GM19328 (cell line): ENCODE measurements at regions not wholly inside any gene's neighbourhood (a gene's known extent, or its start where the extent isn't known, plus 50 kb on each side); places are given as distances from the start of the nearest gene placed in this dataset.

Experiments used
- ATAC-seq: cut with Tn5 transposase; IDR thresholded peaks from one replicate; pipeline ENCODE4 v1.9.1; 2021; ENCODE audit warnings: mild to moderate bottlenecking, moderate library complexity; ENCODE audit not compliant: unreplicated experiment

DNA sequence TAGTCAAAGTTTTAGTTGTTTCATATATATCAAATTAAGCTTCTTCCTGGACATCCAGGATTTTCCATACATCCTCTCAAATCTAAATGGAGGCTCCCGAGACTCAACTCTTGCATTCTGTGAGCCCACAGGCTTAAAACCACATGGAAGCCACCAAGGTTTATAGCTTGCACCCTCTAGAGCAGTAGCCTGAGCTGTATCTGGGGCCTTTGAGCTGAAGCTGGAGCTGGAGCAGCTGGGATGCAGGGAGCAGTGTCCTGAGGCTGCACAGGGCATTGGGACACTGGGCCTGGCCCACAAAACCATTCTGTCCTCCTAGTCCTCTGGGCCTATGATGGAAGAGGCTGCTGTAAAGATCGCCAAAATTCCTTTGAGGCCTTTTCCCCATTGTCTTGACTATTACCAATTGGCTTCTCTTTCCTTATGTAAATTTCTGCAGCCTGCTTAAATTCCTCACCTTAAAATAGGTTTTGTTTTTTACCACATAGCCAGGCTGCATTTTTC lies 151.0 kb downstream of the COX7C start:
- no peak for ATAC-seq

DNA sequence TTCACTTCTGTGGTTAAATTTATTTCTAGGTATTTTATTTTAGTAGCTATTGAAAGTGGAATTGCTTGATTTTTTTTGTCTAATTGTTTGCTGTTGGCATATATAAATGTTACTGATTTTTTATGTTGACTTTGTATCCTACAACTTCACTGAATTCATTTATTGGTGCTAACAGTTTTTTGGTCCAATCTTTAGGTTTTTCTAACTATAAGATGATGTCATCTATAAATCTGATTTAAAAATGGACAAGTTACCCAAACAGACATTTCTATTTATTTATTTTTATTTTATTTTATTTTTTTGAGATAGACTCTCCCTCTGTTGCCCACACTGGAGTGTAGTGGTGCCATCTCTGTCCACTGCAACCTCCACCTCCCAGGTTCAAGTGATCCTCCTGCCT lies 162.3 kb downstream of the COX7C start:
- no peak for ATAC-seq

DNA sequence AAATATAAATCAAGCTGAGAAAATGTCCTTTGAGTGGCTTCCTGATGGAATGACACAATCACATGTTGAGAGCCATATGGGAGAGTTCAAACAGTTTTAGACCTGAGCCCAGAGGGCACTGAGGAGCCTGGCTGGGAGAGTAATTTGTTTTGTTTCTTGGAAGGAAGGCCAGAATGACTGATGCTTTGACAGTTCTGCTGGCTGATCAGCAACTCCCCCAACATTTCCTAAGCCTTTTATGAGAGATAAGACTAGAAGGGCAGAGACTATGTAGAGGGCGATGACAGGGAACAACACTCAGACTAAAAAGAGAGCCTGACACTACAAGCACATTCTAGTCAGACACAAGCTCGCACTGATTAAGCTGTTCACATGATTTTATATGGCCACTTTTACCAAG lies 169.2 kb downstream of the COX7C start:
- ATAC-seq: no peak

DNA sequence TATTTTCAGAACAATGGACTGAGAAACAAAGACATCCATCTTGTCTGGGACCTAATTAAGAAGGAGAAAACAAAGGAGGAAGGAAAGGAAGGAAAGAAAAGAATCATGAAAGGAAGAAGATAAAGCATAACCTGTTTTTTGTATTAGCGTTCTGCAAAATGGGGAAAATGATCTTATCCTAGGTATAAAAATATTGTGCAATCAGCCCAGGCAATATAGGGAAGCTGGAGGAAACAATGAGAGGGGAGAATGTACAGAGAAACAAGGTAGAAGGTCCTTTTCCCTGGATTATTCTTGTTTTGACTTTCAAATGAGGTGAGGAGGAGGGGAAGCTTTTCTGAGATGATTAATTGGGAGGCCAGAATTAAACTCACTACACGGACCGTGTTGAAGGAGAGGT lies 177.9 kb downstream of the COX7C start:
- no peak for ATAC-seq

DNA sequence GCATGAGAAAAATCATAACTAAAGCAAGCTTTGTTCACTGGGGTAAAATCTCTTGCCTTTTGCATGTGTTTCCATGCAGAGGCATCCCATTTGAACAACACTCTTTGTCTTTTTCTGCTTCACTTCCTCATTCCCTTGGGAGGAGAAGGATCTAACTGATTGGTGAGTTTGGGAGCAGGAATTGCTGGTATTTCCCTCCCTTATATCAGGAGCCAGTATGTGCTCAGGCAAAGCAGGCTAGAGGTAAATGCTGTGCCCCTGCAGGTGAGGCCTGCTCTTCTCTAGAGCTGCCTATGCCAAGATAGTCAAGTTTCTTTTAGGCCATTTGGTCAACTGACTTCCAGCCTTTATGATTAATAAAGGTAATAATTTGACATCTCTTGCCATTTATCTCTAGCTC lies 179.9 kb downstream of the COX7C start:
- ATAC-seq: no peak

GRCh38 chr5:86806206-86806605 lies 188.5 kb downstream of the COX7C start:
- no peak for ATAC-seq

DNA sequence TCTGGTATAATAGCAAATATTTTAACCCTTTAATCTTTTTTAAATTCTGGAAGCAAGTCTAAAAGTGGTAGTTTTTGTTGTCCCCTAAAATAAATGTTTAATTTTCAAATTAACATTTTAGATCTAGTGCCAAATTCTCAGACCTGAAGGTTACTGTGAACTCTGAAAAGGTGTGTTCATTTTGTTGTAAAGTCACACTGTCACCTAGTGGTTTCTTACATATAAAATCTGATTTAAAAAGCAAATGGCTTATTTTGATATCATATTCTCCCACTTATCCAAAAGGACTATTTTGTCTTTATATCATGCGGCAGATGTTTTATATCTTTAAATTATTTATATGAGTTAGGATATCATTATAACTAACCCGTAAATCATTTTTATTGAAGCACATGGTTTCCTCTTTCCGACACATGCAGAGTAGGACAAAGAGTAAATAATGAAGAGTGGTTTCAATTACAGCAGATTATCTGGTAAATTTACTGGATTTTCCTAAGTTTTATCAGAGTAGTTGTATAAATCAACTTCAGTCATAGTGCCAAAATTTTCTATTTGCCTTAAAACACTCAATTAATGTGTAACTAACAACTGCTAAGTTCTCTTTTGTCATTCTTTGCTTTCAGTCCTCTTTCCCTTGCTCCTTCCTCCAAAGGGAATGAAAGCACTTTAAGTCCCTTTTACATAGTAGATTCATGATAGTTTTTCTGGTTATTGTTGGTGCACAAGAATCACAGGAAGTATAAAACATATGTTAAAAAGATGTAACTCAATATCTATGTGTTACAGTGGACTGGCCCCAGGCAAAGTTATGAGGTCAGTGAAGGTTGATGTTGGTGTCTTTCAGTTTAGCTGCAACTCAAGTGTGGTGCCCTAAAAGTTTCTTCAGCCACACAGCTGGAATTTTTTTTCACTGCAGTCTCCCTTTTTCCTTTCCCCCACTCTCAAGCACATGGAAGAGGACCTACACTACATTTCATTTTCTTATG lies 189.6 kb downstream of the COX7C start:
- ATAC-seq: no peak

DNA sequence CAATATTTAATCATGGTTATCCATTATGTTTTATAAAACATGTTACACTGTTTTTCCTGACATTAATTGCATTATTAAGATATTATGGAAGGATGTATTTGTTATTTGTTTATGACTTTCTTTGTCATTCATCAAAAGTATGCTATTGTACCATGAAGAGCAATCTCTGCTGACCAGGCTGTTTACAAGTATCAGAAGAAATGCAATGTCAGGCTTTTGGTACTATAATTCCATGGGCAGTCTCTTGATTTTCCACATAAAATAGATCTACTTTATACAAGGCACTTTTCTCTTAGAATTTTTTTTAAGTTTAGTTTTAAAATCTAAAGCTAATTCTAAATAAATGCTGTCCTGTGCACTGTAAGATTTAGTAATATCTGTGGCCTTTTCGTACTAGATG lies 196.6 kb downstream of the COX7C start:
- no peak for ATAC-seq

DNA sequence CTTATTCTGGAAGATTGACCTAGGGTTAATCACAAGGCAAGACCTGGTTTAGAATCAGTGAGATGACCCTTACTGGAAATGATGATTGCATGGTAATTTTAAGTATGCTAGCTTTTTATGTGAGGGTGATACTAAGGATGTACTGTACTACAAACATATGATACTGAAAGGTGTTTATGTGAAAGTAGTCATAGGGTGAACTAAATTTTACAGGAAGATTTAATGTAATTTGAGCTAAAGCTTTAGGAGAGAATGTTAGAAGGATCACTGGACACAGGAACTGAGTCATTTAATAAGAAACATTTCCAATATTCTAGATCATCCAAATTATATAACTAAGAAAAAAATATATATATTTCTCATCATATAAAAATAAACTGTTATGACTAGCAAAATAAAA lies 197.2 kb downstream of the COX7C start:
- no peak for ATAC-seq

DNA sequence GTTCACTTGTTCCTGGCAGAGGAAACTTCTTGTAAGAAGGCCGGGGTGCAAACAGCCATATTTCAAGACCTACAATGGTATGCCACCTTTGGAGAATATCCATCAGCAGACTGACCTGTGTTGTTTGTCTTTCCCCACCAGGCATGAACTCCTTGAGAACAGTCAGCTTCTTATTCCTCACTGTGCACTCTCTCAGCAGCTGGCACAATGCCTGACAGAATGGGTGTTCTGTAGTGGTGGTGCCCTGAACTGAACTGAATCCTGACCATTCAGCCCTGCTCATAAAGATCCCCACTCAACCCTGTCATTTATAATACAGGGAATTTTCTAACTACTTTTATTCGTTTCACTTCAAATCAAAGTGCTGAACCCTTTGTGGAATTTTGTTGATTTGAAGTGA lies 206.9 kb downstream of the COX7C start:
- no peak for ATAC-seq

GRCh38 chr5:86831128-86831527 lies 213.4 kb downstream of the COX7C start:
- no peak for ATAC-seq

GRCh38 chr5:86833868-86834267 lies 216.1 kb downstream of the COX7C start:
- ATAC-seq: no peak

DNA sequence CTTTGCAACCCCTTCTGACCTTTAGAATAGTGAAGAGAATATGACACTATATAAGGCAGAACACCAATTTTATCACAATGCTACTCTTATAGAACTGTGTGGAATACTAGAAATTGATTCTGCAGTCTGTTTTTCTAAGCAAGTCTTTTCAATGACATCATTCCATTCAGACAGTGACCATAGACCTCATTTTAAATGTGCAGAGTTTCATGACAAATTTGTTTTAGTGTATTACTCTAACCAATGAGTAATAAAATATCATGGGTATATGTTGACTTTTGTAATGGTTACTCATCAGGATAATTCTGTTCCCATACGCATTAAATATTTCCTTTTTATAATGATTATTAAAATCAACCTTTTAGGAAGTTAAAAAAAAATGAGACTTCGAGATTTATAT lies 219.9 kb downstream of the COX7C start:
- no peak for ATAC-seq

DNA sequence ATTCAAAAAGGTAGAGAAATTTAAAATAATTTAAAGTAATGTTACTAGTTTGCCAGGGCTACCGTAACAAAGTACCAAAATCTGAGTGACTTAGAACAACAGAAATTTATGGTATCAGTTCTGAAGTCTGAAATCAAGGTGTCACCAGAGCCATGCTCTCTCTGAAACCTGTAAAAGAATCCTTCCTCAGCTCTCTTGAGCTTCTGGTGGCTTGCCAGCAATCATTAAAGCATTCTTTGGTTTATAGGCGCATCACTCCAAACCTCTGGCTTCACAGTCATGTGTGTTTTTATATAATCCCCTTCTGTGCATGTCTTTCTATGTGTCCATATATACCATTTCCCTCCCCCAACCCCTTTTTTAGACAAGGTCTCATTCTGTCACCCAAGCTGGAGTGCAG lies 220.3 kb downstream of the COX7C start:
- ATAC-seq: no peak

DNA sequence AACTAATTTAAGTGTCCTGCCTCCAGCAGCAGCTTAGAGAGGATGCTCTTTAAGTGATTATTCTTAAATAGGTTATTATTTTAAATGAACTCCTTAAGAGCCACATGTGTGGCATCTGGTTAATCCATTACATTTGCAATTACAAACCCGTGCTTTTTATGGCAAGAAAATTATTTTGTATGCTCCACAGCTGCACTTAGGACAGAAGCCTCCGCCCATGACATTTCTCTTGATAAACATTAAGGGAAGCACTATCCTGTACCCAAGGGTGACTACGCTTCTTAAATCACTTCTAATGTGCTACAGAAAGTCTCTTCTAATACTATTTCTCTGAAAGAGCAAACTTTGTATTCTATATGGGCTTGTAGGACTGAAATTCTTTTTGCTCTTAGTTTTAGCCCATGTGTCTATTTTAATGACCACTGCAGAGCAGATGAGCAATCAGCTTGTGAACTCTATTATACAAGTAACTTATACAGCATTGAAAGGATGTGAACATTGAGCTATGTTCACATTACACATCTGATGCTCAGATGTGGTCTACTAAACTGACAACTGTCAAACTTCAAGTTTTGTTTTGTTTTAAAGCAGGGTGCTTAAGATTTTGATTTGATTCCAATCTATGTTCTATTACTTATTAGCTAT lies 223.4 kb downstream of the COX7C start:
- ATAC-seq: no peak

DNA sequence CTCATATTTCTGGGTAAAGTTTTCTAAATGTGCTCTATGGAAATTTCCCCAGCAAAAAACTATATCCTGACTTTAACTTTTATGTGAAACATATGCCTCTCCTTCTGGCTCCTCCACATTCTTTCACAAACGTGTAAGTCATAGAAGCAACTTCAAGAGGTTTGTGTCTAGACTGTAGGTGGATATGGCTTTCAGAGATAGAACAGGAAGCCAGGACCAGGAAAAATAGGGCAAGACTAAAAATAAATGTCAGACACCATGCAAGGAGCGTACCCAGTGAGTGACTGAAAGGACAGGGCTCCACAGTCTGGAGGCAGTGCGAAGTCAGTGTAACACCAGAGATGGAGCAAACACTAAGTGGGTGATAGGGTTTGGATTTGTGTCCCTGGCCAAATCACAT lies 240.7 kb downstream of the COX7C start:
- ATAC-seq: no peak

DNA sequence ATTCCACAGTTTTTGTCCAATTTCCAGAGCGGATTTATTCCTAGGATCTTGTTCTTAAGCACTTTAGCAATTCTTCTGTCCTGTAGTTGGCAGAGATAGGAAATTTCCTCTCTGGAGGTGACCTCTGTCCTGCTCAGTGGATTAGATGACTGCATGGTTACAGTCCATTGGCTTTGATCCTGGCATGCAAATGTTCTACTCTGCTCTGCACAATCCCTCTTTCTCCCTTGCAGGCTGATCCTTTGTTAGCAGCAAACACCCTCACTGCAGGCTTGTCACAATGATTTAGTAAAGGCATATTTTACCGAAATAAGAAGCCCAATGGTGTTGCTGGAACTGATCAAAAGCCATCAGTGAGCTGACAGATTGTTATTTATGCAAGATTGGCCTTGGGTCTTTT lies 243.8 kb downstream of the COX7C start:
- no peak for ATAC-seq

DNA sequence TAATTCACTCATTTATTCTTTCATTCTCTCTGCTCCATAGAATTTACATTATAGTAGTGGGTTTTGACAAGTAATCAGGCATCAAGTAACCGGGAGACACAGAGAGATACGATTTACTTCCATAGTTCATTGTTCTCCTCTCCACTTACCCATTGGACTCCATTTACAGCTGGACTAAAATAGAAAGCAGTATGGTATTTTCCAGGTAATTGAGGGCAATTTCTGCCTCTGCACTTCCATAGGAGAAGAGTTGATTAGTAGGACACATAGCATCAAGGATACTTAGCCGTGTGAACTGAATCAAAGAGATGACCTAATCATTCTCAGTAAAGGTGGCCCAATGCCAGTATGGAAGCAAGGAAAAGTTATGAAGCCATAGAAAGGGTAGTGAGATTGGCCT lies 244.4 kb downstream of the COX7C start:
- ATAC-seq: no peak

GRCh38 chr5:86864051-86864450 lies 246.3 kb downstream of the COX7C start:
- ATAC-seq: no peak

DNA sequence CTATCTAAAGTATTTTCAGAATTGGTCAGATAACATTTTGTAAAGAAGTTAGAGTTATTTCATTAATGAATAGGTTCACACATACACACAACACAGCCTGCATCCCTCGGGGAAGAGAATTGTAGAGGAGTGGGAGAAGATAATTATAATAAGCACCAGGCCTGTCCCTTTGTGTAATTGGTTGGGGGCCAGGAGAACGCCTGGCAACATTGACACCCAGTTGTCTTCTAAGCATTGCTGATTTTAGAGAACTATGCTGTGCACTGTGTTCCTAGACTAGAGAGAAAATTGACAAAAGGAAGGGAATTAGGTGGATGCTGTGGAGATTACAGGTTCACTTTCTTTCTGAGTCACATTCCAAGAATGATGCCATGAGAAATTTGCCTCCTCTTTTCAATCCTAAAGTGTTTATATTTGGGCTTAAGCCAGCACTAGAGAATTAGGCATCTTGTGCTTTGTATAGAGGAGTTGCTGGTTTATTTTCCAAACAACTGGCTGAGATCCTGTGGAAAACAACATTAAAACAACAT lies 247.6 kb downstream of the COX7C start:
- ATAC-seq: no peak

DNA sequence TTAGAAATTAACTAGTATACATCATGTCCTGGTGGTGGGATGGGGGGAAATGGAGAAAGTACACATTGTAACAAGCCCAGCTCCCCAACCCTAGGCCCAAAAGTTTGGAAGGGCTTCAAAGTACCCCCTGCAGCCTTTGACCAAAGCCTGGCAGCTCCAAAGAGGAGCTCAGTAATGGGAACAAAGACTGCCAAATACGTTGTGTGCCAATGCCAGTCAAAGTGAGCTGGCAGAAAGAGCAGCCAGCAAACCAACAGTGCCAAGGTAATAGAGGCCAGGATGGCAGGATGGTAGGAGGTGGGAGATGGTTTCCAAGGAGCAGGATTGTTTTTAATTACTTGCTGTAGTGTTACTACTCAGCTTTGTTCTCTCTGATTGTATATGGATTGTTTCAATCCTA lies 248.3 kb downstream of the COX7C start:
- no peak for ATAC-seq

GRCh38 chr5:86869268-86869667 lies 251.5 kb downstream of the COX7C start:
- ATAC-seq: no peak
